Epithelial cell of prostate (primary cell): ENCODE measurements at regions not wholly inside any gene's neighbourhood (a gene's known extent, or its start where the extent isn't known, plus 50 kb on each side); places are given as distances from the start of the nearest gene placed in this dataset.
"Not testable (repeated sequence)": the region's sequence is repeated elsewhere in the genome, so short reads cannot be mapped to it uniquely, and the experiment has no call there.

Experiments used
- DNase-seq: peaks from one replicate; pipeline ENCODE4 v3.0.0-alpha.2; 2011; ENCODE audit warnings: low read depth, low spot score
- H3K27ac ChIP-seq: fragments of 450-650 bp; 2 replicates; pipeline ENCODE4 v1.5.1; 2017; ENCODE audit warnings: mild to moderate bottlenecking

DNA sequence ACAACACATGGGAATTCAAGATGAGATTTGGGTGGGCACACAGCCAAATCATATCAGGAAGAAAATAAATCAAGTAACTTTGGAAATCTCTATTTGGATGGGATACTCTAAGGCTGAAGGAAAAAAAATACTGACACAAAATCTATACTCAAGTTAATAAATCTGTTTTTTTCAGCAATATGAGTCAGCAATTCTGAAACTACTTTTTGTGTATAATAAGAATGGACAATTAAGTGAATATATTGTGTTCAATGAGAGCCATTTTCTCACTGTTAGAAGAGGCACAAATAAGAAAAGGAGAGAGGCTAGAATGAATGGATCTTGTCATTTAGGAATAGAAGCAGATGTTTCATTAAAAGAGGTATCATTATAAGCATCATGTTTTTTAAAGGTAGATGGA, 651.0 kb downstream of the TAF11L14 start:
- H3K27ac ChIP-seq, result no peak overlapping the region
- no peak for DNase-seq

DNA sequence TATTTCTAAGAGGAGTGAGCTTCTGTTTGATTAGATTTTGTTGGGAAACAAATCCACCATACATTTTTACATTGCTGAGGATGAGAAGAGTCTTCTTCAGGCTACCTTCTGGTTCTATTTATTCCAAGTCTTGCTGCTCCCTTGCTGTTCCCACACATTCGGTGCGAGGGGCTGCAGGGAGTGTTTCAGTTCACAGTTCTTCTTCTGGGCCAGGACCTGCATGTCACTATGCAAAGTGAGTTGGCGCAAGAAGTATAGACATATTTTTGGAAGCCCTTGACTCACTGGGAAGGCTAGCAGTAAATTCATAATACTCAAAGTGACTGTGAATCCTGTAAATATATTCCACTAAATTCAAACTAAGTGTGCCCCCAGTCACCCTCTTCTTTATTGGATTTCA, 657.9 kb downstream of the TAF11L14 start:
- no peak for DNase-seq
- H3K27ac ChIP-seq, result no peak overlapping the region

DNA sequence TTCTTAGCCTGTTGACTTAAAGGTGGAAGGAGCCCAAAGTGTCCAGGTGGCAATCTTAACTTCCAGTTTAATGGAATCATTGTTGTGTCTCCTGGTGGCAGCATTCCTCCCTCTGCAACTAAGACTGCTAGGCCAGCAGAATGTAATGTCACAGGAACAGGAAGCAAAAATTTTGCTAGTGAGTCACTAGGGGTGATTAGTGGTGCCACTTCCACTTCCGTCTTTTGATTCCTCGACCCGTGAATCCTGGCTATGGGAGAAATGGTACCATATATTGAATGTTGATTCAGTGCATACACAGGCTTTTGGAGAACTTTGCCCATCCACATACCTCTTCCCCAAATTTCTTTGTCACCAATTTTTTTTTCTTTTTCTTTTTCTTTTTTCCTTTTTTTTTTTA, 661.4 kb downstream of the TAF11L14 start:
- not testable (repeated sequence) for H3K27ac ChIP-seq, DNase-seq

DNA sequence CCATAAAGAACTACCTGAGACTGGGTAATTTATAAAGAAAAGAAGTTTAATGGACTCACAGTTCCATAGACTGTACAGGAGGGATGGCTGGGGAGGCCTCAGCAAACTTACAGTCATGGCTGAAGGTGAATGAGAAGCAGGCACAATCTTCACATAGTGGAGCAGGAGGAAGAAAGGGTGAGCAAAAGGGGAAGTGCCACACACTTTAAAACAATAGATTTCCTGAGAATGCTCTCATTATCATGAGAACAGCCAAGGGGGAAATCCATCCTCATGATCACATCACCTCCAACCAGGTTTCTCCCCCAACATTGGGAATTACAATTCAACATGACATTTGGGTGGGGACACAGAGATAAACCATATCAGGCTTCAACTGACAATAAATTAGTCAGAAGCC, 664.9 kb downstream of the TAF11L14 start:
- no peak for DNase-seq
- H3K27ac ChIP-seq, result no peak overlapping the region

DNA sequence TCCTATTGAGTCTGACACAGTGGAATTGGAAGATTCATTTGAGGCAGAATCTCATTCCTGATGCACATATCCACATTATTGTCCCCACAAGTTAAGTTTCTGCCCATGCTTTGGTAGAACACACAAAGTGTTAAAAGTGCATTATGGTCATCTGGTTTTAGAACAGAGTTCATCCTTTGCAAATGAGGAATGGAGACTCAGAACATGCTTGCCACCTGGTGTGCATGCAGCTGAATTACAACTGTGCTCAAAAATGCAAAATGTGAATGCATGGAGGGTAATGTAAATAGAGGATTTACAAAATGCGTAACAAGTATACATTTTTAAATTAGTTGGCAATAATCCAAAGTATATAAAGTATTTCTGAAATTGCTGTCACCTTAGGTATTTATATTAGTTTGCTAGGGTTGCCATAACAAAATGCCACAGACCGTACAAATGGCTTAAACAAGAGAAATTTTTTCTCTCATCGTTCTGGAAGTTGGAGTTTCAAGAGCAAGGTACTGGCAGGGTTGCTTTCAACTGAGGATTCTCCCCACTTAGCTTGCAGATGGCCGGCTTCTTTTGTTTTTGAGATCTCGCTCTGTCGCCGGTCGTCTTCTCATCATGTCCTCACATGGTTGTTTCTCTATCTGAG, 671.1 kb downstream of the TAF11L14 start:
- DNase-seq, result no peak

DNA sequence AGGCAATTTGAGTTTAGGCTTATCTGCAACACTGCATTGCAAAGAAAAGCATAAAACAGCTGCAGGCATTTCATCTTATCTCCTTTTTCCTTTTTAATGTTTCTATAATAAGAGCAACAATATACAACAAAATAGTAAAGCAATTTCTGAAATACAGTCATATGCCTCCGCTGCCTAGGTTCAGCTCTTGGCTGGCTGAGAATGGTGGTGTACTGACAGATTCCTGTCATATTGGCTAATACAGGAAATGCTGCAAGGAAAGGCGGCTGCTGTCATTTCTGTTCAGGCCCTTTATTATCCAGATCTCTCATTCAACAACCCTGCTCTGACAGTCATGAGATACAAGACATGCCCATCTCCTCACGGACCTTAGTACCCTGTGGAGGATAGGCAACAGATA, 677.0 kb downstream of the TAF11L14 start:
- DNase-seq, result no peak
- no peak overlapping the region for H3K27ac ChIP-seq

More for the DNA sequence above, 671.1 kb downstream of the TAF11L14 start:
- no peak overlapping the region for H3K27ac ChIP-seq

DNA sequence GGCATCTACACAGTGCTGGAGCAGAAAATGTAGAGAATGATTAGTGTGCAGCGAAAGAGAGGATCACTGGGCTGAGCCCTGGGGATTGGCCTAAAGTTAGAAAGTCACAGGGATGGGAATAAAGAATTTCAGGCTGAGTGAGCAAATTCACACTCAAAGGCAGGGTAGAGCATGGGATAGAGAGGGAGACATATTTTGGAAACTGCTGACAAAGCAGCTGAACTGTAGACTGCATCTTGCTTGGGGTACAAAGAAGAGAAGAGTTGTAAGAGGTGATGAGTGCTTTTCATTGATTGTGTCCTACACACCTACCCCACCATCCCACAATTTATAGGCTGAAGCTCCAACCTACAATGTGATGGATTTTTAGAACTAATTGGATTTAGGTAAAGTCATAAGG, 677.8 kb downstream of the TAF11L14 start:
- no peak overlapping the region for H3K27ac ChIP-seq
- no peak for DNase-seq

DNA sequence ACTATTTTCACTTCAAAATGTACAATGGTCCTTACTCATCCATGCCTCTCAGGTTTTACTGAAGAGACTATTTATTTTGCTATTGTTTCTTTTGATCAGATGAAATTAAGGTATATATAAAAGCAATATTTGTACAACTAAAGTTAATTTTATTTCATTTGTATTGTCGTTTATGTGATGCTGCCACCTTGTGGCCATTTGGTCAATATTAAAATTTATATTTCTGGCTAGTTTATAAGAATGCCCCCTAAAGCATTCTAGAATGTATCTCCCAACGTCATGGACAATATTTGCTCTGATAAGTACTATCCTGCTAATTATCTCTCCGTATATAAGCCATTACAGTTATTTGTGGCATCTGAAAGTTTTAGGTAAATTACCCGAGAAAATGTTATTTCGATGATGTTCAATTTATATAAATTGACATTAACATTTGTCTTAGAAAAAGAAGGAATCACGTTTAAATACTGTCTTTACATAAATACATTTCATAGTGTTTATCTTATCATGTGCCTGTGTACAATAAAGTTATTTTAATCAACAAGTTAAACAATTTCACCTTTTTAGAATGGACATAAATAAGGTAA, 680.0 kb downstream of the TAF11L14 start:
- no peak overlapping the region for H3K27ac ChIP-seq
- DNase-seq, result no peak

DNA sequence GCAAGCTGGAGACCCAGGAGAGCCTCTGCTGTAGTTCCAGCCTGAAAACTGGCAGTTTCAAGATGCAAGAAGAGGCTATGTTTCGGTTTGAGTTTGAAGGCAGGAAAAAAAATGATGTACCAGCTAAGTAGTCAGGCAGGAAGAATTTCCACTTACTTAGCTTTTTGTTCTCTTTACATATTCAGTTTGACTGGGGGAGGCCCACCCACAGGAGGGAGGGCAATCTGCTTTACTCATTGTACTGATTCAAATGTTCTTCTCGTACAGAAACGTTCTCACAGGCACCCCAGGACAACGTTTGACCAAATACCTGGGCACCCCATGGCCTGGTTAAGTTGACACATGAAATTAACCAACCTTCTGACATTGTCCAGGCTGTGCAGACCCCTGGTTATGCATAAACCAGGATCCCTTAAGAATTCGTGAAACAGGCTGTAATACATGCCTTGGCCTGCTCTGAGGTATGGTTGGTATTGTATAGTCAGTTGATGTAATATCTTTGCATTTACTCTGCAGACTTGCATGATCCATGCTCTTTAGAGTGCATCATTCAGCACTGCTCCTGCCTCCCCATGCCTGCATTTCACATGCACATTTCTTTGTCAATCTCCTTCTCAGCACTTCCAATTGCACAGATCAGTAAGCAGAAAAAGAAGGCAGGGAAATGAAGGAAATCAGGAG, 687.1 kb downstream of the TAF11L14 start:
- DNase-seq, result no peak
- H3K27ac ChIP-seq, result no peak overlapping the region

DNA sequence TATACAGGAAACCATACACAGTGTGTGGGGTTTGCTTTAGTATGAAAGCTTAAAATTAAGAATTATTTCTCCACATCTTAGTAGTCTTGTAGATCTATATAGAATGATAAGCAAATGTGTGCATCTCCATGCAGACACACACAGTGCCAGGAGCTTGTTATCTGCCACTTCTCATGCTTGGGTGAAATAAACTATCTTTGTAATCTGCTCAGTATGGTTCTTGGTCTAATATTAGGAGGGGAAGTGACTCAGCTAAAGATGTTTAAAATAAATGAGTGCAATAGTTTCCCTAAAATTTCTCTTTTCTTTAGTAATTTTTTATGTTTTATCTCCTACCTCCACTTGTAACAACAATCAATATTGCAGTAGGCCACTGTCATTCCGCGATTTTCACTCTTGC, 689.6 kb downstream of the TAF11L14 start:
- DNase-seq, result no peak
- H3K27ac ChIP-seq, result no peak overlapping the region

DNA sequence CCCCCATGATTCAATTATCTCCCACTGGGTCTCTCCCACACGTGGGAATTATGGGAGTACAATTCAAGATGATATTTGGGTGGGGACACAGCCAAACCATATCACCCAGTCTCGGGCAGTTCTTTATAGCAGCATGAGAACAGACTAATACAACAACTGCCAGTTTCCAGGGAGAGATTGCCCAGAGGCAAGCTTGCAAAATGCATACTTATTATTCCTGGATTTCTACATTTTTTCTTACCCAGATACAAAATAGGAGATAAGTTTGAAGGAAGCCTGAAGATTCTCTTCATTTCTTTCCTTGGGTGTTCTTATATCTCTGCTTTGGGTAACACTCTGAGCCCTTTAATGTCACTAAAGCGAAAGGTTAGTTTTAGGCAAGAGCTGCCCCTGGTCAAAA, 691.2 kb downstream of the TAF11L14 start:
- no peak for DNase-seq
- H3K27ac ChIP-seq, result no peak overlapping the region

DNA sequence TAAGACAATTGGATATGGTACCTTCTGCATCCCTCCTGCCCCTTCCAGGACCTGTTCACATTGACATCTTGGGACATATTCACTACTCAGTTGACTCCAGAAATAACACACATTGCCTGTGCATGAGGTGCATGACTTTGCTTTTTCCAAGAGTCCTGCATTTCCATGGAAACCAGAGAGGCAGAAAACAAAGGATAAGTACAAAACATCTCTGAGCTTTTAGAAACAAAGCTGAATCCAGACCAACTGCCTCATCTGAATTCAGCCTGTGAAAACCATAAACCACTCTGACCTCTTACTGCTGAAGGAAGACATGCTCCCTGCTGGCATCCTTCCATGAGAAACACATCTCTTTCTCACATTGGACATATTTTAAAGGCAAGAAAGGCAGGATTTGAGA, 695.1 kb downstream of the TAF11L14 start:
- H3K27ac ChIP-seq, result no peak overlapping the region
- no peak for DNase-seq

DNA sequence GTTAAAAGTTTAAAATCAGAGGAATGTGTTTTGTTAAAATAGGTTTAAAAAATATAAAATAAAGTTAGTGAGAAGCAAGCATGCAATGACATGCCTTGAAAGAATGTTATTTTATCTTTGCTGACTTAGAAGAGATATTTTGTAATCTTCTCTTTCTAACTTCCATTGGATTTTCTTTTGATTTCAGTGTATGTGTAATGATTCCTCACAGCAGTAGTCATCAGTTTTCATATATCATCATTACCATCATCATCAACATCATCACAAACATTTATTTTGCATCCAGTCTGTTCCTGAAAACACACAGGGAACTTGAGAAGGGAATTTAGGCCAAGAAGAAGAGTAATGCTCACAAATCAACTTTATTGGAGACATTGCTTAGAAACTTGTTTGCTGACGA, 699.6 kb downstream of the TAF11L14 start:
- H3K27ac ChIP-seq, result no peak overlapping the region
- DNase-seq, result no peak

DNA sequence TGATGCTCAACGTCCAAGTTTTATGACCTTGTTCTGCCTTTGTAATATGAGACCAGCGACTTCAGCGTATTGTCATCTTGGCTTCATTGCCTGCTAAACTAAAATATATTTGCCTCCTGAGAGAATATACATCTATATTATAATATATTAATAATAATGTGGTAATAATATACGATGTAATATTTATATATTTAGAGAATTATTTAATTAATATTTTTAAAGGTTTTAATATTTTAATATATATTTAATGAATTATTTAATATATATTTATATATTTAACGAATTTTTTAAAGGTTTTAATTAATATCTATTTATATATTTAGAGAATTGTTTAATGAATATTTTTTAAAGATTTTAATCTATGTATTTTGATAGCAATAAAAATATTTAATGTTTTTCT, 700.7 kb downstream of the TAF11L14 start:
- H3K27ac ChIP-seq, result no peak overlapping the region
- no peak for DNase-seq

DNA sequence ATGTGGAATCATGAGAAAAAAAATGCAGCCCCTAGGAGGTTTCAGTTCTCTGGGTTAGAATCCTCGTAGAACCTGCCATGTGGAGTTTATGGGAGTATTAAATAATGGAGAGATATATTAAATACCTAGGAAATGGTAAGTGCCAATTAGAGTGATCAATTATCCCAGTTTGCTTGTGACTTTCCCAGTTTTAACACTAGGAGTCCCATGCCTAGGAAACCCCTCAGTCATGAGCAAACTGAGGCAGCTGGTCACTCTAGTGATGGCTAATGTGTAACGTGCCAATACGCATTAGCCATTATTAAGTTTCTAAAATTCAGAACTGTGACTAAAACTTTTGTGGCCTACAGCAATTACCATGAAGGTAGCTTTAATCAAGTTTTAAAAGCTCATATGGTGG, 720.6 kb downstream of the TAF11L14 start:
- H3K27ac ChIP-seq, result no peak overlapping the region
- no peak for DNase-seq

DNA sequence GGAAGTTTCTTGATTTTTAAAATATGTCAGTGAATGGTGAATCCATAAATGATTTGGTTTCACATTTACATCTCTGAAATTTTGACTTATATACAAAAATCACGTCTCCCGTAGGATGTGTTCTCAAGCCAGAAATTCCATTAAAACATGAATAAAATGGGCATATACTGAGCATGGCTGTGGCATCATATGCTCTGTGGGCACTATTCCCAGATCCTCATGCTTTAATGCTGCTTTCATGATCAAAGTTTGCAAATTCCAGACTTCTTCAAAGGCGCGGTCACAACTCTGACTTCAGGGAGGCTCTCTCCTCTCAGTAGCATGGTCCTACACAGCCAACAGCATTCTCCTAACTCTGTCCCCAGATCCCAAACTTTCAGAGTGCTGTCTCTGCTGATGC, 723.2 kb downstream of the TAF11L14 start:
- no peak overlapping the region for H3K27ac ChIP-seq

DNA sequence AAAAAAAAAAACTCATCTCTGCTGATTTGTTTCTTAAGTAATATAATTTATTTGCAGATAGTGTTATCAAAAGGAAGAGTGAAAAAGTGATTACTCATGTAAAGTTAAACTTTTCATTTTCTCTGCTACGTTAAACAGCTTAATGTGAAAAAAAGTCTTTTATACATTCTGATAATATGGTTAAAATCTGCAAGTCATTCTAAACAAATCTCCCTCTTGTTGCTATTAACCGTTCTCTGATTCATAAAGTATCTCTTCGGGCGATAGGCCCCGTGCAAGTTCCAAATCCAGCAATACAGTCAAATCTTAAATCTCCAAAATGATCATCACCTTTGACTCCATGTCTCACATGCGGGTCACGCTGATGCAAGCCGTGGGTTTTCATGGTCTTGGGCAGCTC, 732.0 kb downstream of the TAF11L14 start:
- no peak for DNase-seq
- H3K27ac ChIP-seq, result no peak overlapping the region

More for the DNA sequence above, 723.2 kb downstream of the TAF11L14 start:
- no peak for DNase-seq

DNA sequence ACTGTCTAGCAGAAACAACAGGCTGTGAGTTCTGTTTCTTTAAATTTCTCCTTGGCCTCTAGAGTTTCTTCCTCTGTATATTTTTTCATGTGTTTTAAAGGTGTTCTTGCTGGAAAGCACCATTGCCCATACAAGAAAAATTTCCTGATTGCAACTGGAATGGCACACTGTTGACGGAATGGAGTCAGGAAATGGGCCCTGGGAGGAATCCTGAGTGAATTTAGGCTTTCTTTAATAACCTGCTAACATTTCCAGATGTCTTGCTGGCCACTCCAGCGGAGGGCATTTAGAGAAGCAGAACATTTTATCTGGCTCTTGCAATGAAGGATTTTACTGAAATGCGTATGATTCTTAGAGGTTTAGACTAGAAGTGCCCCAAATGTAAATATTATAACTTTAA, 736.3 kb downstream of the TAF11L14 start:
- no peak overlapping the region for H3K27ac ChIP-seq
- DNase-seq, result no peak

DNA sequence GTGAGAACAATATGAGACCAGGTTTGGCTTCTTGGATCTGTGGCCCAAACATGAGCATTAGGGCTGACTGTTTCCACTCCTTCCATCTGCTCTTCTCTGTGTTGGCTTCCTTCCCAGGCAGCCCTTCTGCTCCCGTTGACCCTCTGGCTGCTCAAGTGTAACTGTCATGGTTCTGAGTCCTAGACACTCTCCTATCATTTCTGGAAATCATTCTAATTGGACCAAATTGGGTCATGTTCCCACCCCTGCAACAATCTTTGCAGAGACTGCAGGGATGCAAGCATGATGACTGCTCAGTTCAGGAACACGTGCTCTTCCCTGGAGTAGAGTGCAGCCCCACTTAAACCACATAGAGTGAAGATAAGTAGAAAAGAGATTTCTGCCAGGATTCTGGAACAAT, 741.4 kb downstream of the TAF11L14 start:
- no peak for DNase-seq
- H3K27ac ChIP-seq, result no peak overlapping the region

DNA sequence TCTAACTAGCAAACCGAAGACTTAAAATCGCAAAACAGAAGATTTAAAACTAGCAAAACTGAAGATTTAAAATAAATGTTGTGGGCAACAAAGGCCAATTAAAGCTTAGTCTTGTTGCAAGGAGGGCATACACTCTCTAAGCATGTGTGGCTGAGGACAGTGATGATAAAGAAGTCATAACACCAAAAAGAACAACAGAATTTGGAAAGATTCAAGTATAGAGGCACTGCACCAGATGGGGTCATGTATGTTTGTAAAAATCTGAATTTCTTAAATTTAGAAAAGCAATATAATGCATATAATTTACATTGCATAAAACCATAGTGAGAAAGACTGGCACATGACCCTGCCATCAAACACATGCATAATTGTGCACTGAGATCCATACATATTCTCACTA, 743.8 kb downstream of the TAF11L14 start:
- DNase-seq, result no peak
- H3K27ac ChIP-seq, result no peak overlapping the region

DNA sequence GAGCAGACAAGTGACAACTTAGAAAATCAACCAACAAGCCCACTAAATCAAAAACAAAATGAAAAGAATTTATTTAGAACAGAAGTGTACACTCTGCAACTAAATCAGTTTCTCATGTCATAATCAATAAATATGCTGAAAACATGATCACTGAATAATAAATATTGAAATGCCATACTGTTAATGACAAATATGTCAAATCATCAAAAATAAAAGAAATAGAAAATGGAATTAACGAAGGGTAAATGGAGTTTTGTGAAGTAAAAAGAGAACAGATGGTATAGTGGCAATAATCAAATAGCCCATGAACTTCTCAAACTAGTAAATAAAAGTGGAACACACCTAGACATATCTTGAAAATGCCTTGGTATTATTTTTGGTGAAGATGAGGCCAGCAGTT, 744.9 kb downstream of the TAF11L14 start:
- H3K27ac ChIP-seq, result no peak overlapping the region
- DNase-seq, result no peak
